K562 (cell line): ENCODE measurements at regions not wholly inside any gene's neighbourhood (a gene's known extent, or its start where the extent isn't known, plus 50 kb on each side); places are given as distances from the start of the nearest gene placed in this dataset.

Experiments
- KLF1 ChIP-seq: fragments of 450-650 bp; IDR thresholded peaks from 2 replicates; pipeline ENCODE4 v1.6.1; 2016; ENCODE audit warnings: missing genetic modification characterization, missing compliant biosample characterization
- KLF13 ChIP-seq: fragments of 450-650 bp; IDR thresholded peaks from 2 replicates; pipeline ENCODE4 v1.6.1; 2016; ENCODE audit warnings: missing genetic modification characterization, low read depth, mild to moderate bottlenecking, missing compliant biosample characterization, moderate library complexity, borderline replicate concordance
- POLR2AphosphoS5 ChIP-seq: IDR thresholded peaks from 2 replicates; pipeline ENCODE4 v1.6.1; 2011; ENCODE audit warnings: mild to moderate bottlenecking, low read depth, low read length, moderate library complexity; ENCODE audit not compliant: control insufficient read depth, insufficient read depth
- TBL1XR1 ChIP-seq, 2 experiments: IDR thresholded peaks; 2 replicates each; pipeline ENCODE4 v1.6.1; 2012; ENCODE audit warnings: improper control_type of control experiment in 2 of 2, low read length in 2 of 2, mild to moderate bottlenecking in 1 of 2
- ZBTB12 ChIP-seq: fragments of 250-450 bp; sonication (Bioruptor Pico); IDR thresholded peaks from 2 replicates; pipeline ENCODE4 v1.4.0; 2020
- TF ChIP-seq, protein P1 (sequence below): fragments of 200-600 bp; sonication (generic); IDR thresholded peaks from one replicate; pipeline ENCODE4 v1.6.1; 2012; ENCODE audit warnings: mild to moderate bottlenecking, low read depth, low read length, inconsistent platforms
- TF ChIP-seq, protein P2 (sequence below): fragments of 450-650 bp; IDR thresholded peaks from 2 replicates; pipeline ENCODE4 v1.6.1; 2016; ENCODE audit warnings: low read depth

GRCh38 chr4:159042097-159042605 lies 60.7 kb upstream of the RAPGEF2 start (continued):
- TF ChIP-seq, protein P1, sequence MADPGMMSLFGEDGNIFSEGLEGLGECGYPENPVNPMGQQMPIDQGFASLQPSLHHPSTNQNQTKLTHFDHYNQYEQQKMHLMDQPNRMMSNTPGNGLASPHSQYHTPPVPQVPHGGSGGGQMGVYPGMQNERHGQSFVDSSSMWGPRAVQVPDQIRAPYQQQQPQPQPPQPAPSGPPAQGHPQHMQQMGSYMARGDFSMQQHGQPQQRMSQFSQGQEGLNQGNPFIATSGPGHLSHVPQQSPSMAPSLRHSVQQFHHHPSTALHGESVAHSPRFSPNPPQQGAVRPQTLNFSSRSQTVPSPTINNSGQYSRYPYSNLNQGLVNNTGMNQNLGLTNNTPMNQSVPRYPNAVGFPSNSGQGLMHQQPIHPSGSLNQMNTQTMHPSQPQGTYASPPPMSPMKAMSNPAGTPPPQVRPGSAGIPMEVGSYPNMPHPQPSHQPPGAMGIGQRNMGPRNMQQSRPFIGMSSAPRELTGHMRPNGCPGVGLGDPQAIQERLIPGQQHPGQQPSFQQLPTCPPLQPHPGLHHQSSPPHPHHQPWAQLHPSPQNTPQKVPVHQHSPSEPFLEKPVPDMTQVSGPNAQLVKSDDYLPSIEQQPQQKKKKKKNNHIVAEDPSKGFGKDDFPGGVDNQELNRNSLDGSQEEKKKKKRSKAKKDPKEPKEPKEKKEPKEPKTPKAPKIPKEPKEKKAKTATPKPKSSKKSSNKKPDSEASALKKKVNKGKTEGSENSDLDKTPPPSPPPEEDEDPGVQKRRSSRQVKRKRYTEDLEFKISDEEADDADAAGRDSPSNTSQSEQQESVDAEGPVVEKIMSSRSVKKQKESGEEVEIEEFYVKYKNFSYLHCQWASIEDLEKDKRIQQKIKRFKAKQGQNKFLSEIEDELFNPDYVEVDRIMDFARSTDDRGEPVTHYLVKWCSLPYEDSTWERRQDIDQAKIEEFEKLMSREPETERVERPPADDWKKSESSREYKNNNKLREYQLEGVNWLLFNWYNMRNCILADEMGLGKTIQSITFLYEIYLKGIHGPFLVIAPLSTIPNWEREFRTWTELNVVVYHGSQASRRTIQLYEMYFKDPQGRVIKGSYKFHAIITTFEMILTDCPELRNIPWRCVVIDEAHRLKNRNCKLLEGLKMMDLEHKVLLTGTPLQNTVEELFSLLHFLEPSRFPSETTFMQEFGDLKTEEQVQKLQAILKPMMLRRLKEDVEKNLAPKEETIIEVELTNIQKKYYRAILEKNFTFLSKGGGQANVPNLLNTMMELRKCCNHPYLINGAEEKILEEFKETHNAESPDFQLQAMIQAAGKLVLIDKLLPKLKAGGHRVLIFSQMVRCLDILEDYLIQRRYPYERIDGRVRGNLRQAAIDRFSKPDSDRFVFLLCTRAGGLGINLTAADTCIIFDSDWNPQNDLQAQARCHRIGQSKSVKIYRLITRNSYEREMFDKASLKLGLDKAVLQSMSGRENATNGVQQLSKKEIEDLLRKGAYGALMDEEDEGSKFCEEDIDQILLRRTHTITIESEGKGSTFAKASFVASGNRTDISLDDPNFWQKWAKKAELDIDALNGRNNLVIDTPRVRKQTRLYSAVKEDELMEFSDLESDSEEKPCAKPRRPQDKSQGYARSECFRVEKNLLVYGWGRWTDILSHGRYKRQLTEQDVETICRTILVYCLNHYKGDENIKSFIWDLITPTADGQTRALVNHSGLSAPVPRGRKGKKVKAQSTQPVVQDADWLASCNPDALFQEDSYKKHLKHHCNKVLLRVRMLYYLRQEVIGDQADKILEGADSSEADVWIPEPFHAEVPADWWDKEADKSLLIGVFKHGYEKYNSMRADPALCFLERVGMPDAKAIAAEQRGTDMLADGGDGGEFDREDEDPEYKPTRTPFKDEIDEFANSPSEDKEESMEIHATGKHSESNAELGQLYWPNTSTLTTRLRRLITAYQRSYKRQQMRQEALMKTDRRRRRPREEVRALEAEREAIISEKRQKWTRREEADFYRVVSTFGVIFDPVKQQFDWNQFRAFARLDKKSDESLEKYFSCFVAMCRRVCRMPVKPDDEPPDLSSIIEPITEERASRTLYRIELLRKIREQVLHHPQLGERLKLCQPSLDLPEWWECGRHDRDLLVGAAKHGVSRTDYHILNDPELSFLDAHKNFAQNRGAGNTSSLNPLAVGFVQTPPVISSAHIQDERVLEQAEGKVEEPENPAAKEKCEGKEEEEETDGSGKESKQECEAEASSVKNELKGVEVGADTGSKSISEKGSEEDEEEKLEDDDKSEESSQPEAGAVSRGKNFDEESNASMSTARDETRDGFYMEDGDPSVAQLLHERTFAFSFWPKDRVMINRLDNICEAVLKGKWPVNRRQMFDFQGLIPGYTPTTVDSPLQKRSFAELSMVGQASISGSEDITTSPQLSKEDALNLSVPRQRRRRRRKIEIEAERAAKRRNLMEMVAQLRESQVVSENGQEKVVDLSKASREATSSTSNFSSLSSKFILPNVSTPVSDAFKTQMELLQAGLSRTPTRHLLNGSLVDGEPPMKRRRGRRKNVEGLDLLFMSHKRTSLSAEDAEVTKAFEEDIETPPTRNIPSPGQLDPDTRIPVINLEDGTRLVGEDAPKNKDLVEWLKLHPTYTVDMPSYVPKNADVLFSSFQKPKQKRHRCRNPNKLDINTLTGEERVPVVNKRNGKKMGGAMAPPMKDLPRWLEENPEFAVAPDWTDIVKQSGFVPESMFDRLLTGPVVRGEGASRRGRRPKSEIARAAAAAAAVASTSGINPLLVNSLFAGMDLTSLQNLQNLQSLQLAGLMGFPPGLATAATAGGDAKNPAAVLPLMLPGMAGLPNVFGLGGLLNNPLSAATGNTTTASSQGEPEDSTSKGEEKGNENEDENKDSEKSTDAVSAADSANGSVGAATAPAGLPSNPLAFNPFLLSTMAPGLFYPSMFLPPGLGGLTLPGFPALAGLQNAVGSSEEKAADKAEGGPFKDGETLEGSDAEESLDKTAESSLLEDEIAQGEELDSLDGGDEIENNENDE: no peak
- no peak for TF ChIP-seq KLF1 (tag)
- TF ChIP-seq ZBTB12 (CRISPR knock-in tag): no peak
- peak; percentile 97 for TF ChIP-seq POLR2AphosphoS5
- peak in 1 of 2 experiments; percentile 77; a peak in 3 of 4 replicates for TF ChIP-seq TBL1XR1 (IDR thresholded peaks at IDR 0.05; ENCODE audit: low read length in 2 of 2)
- TF ChIP-seq, protein P2, sequence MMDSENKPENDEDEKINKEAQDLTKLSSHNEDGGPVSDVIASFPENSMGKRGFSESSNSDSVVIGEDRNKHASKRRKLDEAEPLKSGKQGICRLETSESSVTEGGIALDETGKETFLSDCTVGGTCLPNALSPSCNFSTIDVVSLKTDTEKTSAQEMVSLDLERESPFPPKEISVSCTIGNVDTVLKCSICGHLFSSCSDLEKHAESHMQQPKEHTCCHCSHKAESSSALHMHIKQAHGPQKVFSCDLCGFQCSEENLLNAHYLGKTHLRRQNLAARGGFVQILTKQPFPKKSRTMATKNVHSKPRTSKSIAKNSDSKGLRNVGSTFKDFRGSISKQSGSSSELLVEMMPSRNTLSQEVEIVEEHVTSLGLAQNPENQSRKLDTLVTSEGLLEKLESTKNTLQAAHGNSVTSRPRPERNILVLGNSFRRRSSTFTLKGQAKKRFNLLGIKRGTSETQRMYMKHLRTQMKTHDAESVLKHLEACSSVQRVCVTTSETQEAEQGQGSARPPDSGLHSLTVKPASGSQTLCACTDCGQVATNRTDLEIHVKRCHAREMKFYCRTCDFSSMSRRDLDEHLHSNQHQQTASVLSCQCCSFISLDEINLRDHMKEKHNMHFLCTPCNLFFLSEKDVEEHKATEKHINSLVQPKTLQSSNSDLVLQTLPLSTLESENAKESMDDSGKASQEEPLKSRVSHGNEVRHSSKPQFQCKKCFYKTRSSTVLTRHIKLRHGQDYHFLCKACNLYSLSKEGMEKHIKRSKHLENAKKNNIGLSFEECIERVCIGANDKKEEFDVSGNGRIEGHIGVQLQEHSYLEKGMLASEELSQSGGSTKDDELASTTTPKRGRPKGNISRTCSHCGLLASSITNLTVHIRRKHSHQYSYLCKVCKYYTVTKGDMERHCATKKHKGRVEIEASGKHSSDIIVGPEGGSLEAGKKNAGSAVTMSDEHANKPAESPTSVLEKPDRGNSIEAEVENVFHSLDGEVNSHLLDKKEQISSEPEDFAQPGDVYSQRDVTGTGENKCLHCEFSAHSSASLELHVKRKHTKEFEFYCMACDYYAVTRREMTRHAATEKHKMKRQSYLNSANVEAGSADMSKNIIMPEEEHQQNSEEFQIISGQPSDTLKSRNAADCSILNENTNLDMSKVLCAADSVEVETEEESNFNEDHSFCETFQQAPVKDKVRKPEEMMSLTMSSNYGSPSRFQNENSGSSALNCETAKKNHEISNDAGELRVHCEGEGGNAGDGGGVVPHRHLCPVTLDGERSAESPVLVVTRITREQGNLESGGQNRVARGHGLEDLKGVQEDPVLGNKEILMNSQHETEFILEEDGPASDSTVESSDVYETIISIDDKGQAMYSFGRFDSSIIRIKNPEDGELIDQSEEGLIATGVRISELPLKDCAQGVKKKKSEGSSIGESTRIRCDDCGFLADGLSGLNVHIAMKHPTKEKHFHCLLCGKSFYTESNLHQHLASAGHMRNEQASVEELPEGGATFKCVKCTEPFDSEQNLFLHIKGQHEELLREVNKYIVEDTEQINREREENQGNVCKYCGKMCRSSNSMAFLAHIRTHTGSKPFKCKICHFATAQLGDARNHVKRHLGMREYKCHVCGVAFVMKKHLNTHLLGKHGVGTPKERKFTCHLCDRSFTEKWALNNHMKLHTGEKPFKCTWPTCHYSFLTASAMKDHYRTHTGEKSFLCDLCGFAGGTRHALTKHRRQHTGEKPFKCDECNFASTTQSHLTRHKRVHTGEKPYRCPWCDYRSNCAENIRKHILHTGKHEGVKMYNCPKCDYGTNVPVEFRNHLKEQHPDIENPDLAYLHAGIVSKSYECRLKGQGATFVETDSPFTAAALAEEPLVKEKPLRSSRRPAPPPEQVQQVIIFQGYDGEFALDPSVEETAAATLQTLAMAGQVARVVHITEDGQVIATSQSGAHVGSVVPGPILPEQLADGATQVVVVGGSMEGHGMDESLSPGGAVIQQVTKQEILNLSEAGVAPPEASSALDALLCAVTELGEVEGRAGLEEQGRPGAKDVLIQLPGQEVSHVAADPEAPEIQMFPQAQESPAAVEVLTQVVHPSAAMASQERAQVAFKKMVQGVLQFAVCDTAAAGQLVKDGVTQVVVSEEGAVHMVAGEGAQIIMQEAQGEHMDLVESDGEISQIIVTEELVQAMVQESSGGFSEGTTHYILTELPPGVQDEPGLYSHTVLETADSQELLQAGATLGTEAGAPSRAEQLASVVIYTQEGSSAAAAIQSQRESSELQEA: no peak
- no peak for TF ChIP-seq KLF13
